ENCODE measurements at regions not wholly inside any gene's neighbourhood (a gene's known extent, or its start where the extent isn't known, plus 50 kb on each side); places are given as distances from the start of the nearest gene placed in this dataset.
"Not testable (repeated sequence)": the region's sequence is repeated elsewhere in the genome, so short reads cannot be mapped to it uniquely, and the experiment has no call there.

DNA sequence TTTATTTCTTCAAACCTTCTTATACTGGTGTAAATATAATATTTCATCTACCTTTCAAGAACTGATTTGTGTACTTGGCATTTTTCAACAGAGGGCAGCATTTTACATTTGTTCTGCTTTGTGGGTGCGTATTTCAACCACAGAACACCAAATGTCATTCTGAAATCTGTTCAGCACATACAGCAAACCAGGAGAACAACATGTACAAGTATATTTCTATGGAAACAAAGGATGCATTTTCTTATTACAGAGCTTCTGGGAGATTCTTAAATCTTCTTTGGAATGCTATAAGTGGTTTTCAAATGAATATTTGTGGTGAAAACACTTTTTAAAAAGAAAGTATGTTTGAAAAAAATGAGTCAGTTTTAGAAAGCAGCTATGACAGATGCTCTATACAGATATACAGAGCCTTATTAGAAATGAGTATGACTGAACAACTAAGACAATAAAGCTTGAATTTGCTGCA, 946.0 kb downstream of the FAM181B start:
- no peaks in the 10 kb centered on the region for H3K4me1 ChIP-seq
- no peak overlapping the region for H3K4me3 ChIP-seq
- H3K36me3 ChIP-seq (replicated peaks): no peaks in the 10 kb centered on the region
- in situ Hi-C loops (cut with MboI; ENCODE audit: low sequenced_read_pairs): no loop called here
- no peaks in the 10 kb centered on the region for H3K9me3 ChIP-seq
- DNase-seq (ENCODE audit: low spot score in 2 of 2): no peak
- no peaks in the 10 kb centered on the region for H3K27me3 ChIP-seq (ENCODE audit: low read depth)

DNA sequence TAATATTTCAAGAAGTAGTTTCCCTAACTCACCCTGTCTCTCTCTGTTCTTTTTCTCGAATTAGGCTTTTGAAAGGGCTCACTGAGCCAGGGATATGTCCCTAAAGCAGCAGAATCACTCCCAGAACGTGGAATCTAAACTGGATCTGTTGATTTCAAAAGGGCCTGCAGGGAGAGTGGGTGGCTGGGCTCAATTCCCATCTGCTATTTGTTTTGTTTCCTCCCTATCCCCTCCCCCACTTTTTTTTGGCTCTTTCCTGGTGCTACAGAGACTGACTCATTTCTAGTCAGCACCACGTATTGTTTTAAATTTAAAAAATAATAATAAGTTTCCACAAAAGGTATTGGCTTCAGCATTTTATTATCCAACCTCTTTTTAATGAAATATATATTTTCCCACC, 961.5 kb downstream of the FAM181B start:
- Histone ChIP-seq H3K36me3 (replicated peaks) (no peaks in the 10 kb centered on the region), H3K4me1 (no peaks in the 10 kb centered on the region), H3K4me3 (no peak overlapping the region), H3K27me3 (ENCODE audit: low read depth) (no peaks in the 10 kb centered on the region), H3K9me3 (no peaks in the 10 kb centered on the region)
- in situ Hi-C loops (cut with MboI; ENCODE audit: low sequenced_read_pairs): no loop called here
- no peak for DNase-seq (ENCODE audit: low spot score in 2 of 2)

- in situ Hi-C loops (cut with MboI; ENCODE audit: low sequenced_read_pairs); H3K36me3 ChIP-seq (replicated peaks): not testable (repeated sequence)
Observed at GRCh38 chr11:81769906-81770305, 963.8 kb downstream of the FAM181B start.

DNA sequence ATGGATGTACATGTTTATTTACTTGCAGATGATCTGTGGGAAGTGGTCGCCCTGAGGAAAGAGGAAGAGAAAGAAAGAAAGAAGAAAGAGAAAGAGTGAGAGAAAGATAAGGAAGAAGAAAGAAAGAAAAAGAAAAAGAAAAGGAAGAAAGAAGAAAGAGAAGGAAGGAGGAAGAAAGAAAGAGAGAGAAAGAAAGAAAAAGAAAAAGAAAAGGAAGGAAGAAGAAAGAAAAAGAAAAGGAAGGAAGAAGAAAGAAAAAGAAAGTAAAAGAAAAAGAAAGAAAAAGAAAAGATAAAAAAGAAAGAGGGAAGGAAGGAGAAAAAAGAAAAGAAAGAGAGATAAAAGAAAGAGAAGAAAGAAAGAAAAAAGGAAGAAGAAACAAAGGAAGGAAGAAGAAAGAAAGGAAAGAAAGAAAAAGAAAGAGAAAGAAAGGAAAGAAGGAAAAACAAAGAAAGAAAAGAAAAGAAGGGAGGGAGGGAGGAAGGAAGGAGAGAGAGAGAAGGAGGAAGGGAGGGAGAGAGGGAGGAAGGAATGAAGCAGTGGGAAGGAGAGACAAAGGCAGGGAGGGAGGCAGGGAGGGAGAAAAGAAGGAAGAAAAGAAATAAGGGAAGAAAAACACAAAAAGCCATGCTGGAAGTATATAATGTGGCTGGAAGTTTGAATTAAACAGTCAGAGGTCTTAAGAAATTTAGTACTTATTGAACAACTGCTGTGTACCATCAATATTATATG, 976.6 kb downstream of the FAM181B start:
- no peaks in the 10 kb centered on the region for H3K27me3 ChIP-seq (ENCODE audit: low read depth)
- H3K4me3 ChIP-seq: no peak overlapping the region
- DNase-seq (ENCODE audit: low spot score in 2 of 2): no peak
- H3K9me3 ChIP-seq: no peaks in the 10 kb centered on the region
- in situ Hi-C loops (cut with MboI; ENCODE audit: low sequenced_read_pairs): no loop called here
- H3K4me1 ChIP-seq: no peaks in the 10 kb centered on the region
- H3K36me3 ChIP-seq (replicated peaks): no peaks in the 10 kb centered on the region

More at GRCh38 chr11:81769906-81770305, 963.8 kb downstream of the FAM181B start:
- not testable (repeated sequence) for H3K4me1 ChIP-seq; DNase-seq (ENCODE audit: low spot score in 2 of 2); H3K9me3 ChIP-seq; H3K4me3 ChIP-seq; H3K27me3 ChIP-seq (ENCODE audit: low read depth)

GRCh38 chr11:81749245-81749644, 984.4 kb downstream of the FAM181B start:
- no peaks in the 10 kb centered on the region for H3K4me1 ChIP-seq
- in situ Hi-C loops (cut with MboI; ENCODE audit: low sequenced_read_pairs): no loop called here
- H3K27me3 ChIP-seq (ENCODE audit: low read depth): no peaks in the 10 kb centered on the region
- no peak for DNase-seq (ENCODE audit: low spot score in 2 of 2)
- no peak overlapping the region for H3K4me3 ChIP-seq
- H3K9me3 ChIP-seq: no peaks in the 10 kb centered on the region
- no peaks in the 10 kb centered on the region for H3K36me3 ChIP-seq (replicated peaks)

DNA sequence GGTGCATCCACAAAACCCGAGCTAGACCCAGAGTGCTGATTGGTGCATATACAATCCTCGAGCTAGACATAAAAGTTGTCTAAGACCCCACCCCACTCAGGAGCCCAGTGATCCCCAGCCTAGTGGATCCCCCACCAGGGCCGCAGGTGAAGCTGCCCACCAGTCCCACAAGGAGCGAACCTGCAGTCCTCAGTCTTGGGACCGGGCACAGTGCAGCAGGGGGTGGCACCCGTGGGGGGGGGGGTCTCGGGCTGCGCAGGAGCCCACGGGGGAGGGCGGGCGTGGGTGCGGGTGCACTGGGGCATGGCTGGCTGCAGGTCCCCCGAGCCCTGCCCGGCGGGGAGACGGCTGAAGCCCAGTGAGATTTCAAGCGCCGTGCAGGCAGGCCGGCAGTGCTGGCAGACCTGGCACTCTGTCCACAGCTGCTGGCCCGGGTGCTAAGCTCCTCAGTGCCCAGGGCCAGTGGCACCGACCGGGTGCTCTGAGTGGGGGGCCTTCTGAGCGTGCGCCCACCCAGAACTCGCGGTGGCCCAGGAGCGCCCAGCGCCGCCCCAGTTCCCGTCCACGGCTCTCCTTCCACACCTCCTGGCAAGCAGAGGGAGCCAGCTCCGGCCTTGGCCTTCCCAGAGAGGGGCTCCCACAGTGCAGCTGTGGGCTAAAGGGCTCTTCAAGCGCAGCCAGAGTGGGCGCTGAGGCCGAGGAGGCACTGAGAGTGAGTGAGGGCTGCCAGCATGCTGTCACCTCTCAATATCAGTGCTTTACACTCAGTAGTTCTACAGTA, 989.1 kb downstream of the FAM181B start:
- H3K9me3 ChIP-seq: no peaks in the 10 kb centered on the region
- H3K27me3 ChIP-seq (ENCODE audit: low read depth): no peaks in the 10 kb centered on the region
- no peak overlapping the region for H3K4me3 ChIP-seq
- DNase-seq (ENCODE audit: low spot score in 2 of 2): no peak
- no peaks in the 10 kb centered on the region for H3K36me3 ChIP-seq (replicated peaks)
- H3K4me1 ChIP-seq: no peaks in the 10 kb centered on the region
- in situ Hi-C loops (cut with MboI; ENCODE audit: low sequenced_read_pairs): no loop called here

DNA sequence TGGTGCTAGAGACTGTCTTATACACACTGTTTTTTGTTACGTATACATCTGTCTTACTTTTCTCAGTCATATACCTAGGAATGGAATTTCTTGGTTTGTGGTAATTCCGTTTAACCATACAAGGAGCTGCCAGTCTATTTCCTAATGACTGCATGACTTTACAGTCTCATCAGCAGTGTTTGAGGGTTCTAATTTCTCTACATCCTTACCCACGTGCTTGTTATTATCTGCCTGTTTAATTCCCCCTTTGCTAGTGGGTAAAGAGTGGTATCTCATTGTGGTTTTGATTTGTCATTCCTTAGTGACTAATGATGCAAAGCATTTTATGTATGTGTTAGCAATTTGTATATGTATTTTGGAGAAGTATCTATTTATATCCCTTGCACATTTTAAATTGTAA, 1008.0 kb downstream of the FAM181B start:
- in situ Hi-C loops (cut with MboI; ENCODE audit: low sequenced_read_pairs): no loop called here
- Histone ChIP-seq H3K36me3 (replicated peaks) (no peaks in the 10 kb centered on the region), H3K9me3 (no peaks in the 10 kb centered on the region), H3K4me3 (no peak overlapping the region), H3K27me3 (ENCODE audit: low read depth) (no peaks in the 10 kb centered on the region), H3K4me1 (no peaks in the 10 kb centered on the region)
- no peak for DNase-seq (ENCODE audit: low spot score in 2 of 2)

GRCh38 chr11:81717695-81718094, 1016.0 kb downstream of the FAM181B start:
- in situ Hi-C loops (cut with MboI; ENCODE audit: low sequenced_read_pairs): no loop called here

GRCh38 chr11:81707881-81708280, 1025.8 kb downstream of the FAM181B start:
- H3K9me3 ChIP-seq: no peaks in the 10 kb centered on the region
- no peak for DNase-seq (ENCODE audit: low spot score in 2 of 2)
- H3K4me3 ChIP-seq: no peak overlapping the region
- H3K4me1 ChIP-seq: no peaks in the 10 kb centered on the region
- in situ Hi-C loops (cut with MboI; ENCODE audit: low sequenced_read_pairs): no loop called here
- H3K36me3 ChIP-seq (replicated peaks): no peaks in the 10 kb centered on the region
- no peaks in the 10 kb centered on the region for H3K27me3 ChIP-seq (ENCODE audit: low read depth)

More at GRCh38 chr11:81717695-81718094, 1016.0 kb downstream of the FAM181B start:
- Histone ChIP-seq H3K9me3 (no peaks in the 10 kb centered on the region), H3K36me3 (replicated peaks) (no peaks in the 10 kb centered on the region), H3K4me1 (no peaks in the 10 kb centered on the region), H3K4me3 (no peak overlapping the region), H3K27me3 (ENCODE audit: low read depth) (no peaks in the 10 kb centered on the region)
- DNase-seq (ENCODE audit: low spot score in 2 of 2): no peak

- H3K9me3 ChIP-seq: no peaks in the 10 kb centered on the region
- H3K36me3 ChIP-seq (replicated peaks): no peaks in the 10 kb centered on the region
- DNase-seq (ENCODE audit: low spot score in 2 of 2): no peak
- H3K27me3 ChIP-seq (ENCODE audit: low read depth): no peaks in the 10 kb centered on the region
- H3K4me1 ChIP-seq: no peaks in the 10 kb centered on the region
- H3K4me3 ChIP-seq: no peak overlapping the region
- in situ Hi-C loops (cut with MboI; ENCODE audit: low sequenced_read_pairs): no loop called here
Observed at GRCh38 chr11:81705283-81705682, 1028.4 kb downstream of the FAM181B start.

- H3K4me1 ChIP-seq: no peaks in the 10 kb centered on the region
- in situ Hi-C loops (cut with MboI; ENCODE audit: low sequenced_read_pairs): no loop called here
- H3K4me3 ChIP-seq: no peak overlapping the region
- no peaks in the 10 kb centered on the region for H3K27me3 ChIP-seq (ENCODE audit: low read depth)
- no peak for DNase-seq (ENCODE audit: low spot score in 2 of 2)
- H3K36me3 ChIP-seq (replicated peaks): no peaks in the 10 kb centered on the region
- no peaks in the 10 kb centered on the region for H3K9me3 ChIP-seq
Observed at GRCh38 chr11:81700076-81700475, 1033.6 kb downstream of the FAM181B start.

DNA sequence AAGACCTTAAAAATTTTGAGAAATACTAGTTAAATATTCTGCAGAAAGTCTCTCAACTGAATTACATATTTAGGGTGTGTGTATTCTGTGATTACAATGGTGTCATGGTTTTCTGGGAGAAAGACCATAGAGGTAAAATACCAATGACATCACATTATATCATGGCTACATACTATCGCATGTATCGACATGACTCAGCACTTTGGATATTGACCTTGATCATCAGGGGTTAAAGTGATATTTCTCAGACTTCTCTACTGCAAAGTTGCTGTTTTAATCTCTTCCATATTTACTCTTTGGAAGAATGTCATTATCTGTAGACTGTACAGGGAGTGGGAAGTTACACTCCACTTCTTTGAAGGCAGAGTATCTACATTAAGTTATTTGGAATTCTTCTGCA, 1046.6 kb downstream of the FAM181B start:
- H3K9me3 ChIP-seq: no peaks in the 10 kb centered on the region
- H3K27me3 ChIP-seq (ENCODE audit: low read depth): no peaks in the 10 kb centered on the region
- DNase-seq (ENCODE audit: low spot score in 2 of 2): no peak
- no peak overlapping the region for H3K4me3 ChIP-seq
- H3K36me3 ChIP-seq (replicated peaks): no peaks in the 10 kb centered on the region
- H3K4me1 ChIP-seq: no peaks in the 10 kb centered on the region
- in situ Hi-C loops (cut with MboI; ENCODE audit: low sequenced_read_pairs): no loop called here

- Histone ChIP-seq H3K27me3 (ENCODE audit: low read depth) (no peaks in the 10 kb centered on the region), H3K9me3 (no peaks in the 10 kb centered on the region), H3K4me1 (no peaks in the 10 kb centered on the region), H3K36me3 (replicated peaks) (no peaks in the 10 kb centered on the region), H3K4me3 (no peak overlapping the region)
- DNase-seq (ENCODE audit: low spot score in 2 of 2): no peak
- in situ Hi-C loops (cut with MboI; ENCODE audit: low sequenced_read_pairs): no loop called here
Observed at GRCh38 chr11:81674211-81674610, 1059.5 kb downstream of the FAM181B start.

DNA sequence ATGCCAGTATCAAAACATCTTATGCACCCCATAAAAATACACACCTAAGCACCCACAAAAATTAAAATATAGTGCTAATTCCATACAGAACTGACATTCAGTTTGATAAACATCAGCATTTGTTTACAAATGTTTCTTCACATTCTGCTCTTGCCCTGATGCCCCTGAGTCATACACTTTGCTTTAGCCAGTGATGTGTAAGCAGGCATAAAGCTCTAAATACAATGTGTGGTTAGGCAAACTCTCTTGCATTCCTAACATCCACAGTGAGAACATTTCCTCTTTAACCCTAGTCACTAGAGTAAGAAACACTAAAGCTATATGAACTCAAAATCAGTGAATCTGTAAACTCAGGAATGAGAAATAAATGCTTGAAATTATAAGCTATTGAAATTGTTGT, 1060.7 kb downstream of the FAM181B start:
- Histone ChIP-seq H3K36me3 (replicated peaks) (no peaks in the 10 kb centered on the region), H3K9me3 (no peaks in the 10 kb centered on the region), H3K4me3 (no peak overlapping the region), H3K27me3 (ENCODE audit: low read depth) (no peaks in the 10 kb centered on the region), H3K4me1 (no peaks in the 10 kb centered on the region)
- DNase-seq (ENCODE audit: low spot score in 2 of 2): no peak
- in situ Hi-C loops (cut with MboI; ENCODE audit: low sequenced_read_pairs): no loop called here

All from HAP-1 (cell line).